A673 (cell line): ENCODE measurements at regions not wholly inside any gene's neighbourhood (a gene's known extent, or its start where the extent isn't known, plus 50 kb on each side); places are given as distances from the start of the nearest gene placed in this dataset.

Experiments used
- EZH2 ChIP-seq: fragments of 200-600 bp; sonication (generic); IDR thresholded peaks from 2 replicates; pipeline ENCODE4 v1.6.1; 2017; ENCODE audit warnings: borderline replicate concordance, low read depth, mild to moderate bottlenecking, mixed read lengths, antibody characterized with exemption, low read length; ENCODE audit not compliant: poor library complexity, severe bottlenecking
- TF ChIP-seq, protein P1 (sequence below): fragments of 300-800, 200-600 bp; sonication (generic); conservative IDR thresholded peaks from 2 replicates; pipeline ENCODE4 v1.5.1; 2017; ENCODE audit warnings: low read depth, mild to moderate bottlenecking, antibody characterized with exemption, low read length, moderate library complexity, mixed read lengths

DNA sequence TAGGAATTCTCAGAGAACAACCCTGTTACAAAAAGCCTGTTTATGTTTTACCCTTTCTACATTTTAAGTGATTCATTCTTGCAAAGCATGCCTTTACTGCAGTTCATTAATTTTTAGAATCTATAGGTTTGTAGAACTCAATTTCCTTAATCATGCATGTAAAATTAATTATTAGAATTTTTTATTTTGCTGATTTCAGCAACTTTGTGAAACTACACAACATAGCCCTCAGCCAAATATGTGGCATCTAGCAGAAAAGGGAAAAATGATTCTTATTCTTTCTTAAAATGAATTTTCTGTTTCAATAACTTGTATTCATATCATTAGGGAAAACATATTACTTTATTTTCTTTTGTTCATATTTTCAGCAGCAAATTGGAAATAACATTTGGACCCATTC, 392.9 kb upstream of the PFKP start:
- TF ChIP-seq, protein P1, sequence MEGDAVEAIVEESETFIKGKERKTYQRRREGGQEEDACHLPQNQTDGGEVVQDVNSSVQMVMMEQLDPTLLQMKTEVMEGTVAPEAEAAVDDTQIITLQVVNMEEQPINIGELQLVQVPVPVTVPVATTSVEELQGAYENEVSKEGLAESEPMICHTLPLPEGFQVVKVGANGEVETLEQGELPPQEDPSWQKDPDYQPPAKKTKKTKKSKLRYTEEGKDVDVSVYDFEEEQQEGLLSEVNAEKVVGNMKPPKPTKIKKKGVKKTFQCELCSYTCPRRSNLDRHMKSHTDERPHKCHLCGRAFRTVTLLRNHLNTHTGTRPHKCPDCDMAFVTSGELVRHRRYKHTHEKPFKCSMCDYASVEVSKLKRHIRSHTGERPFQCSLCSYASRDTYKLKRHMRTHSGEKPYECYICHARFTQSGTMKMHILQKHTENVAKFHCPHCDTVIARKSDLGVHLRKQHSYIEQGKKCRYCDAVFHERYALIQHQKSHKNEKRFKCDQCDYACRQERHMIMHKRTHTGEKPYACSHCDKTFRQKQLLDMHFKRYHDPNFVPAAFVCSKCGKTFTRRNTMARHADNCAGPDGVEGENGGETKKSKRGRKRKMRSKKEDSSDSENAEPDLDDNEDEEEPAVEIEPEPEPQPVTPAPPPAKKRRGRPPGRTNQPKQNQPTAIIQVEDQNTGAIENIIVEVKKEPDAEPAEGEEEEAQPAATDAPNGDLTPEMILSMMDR = no peak
- TF ChIP-seq EZH2 = no peak
